HL-60/S4 (cell line): ENCODE measurements at regions not wholly inside any gene's neighbourhood (a gene's known extent, or its start where the extent isn't known, plus 50 kb on each side); places are given as distances from the start of the nearest gene placed in this dataset.

Source experiments
- in situ Hi-C: fragments of 300-500 bp; cut with MboI; formaldehyde crosslinking; loops from 2 replicates; pipeline ENCODE4 v1.14.3; 2022; ENCODE audit warnings: low sequenced_read_pairs

DNA sequence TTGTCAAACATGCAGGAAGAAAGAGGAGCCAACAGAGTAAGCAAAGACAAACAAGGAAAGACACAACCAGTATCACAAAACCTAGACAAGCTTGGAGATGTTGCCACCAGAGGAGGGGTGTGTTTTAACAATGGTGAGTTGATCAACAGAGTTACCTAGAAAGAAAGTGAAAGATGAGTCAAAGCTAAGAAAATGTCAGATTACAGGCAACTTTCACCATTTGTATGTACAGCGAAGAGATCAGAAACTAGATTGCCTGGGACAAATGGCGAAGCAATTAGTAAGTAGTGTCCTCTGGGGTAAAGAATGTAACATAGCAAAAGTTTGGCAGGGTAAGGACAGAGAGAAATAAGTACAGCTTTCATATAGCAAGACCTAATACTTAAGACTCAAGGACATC, 51.6 kb upstream of the POU3F2 start:
- in situ Hi-C loops = no loop called here

DNA sequence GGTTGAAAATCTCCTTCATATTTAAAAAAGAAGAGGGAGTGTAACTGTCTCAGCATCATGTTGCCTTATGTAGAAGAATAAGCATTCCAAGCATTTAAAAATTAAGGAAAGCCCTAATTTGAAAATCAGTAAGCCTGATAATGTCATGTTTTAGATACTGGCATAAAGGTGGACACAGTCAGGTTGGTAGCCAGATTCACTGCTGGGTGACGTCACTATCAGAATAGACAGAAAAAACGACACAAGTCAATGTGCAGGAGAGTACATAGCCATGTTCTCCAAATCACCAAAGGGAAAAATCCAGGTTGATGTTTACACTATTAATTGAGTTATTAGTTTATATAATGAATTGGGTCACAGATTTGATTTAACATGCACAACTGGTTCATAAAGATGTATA, 50.8 kb upstream of the POU3F2 start:
- in situ Hi-C loops = no loop called here
